ENCODE measurements at regions not wholly inside any gene's neighbourhood (a gene's known extent, or its start where the extent isn't known, plus 50 kb on each side); places are given as distances from the start of the nearest gene placed in this dataset.
"Not testable (repeated sequence)": the region's sequence is repeated elsewhere in the genome, so short reads cannot be mapped to it uniquely, and the experiment has no call there.

GRCh38 chr1:228889289-228889688, 154.0 kb downstream of the RHOU start:
- Histone ChIP-seq H2AFZ (ENCODE audit: insufficient read depth, low read depth, low read length, poor library complexity, severe bottlenecking) (no peak overlapping the region), H3K4me1 (ENCODE audit: control insufficient read depth in 1 of 2, insufficient read depth in 2 of 2, low read length in 2 of 2) (no peaks in the 10 kb centered on the region), H3K4me2 (replicated peaks; ENCODE audit: extremely low read depth, low read length, poor library complexity, severe bottlenecking) (no peak overlapping the region), H3K27me3 (ENCODE audit: control insufficient read depth in 2 of 2, insufficient read depth in 2 of 2, low read length in 2 of 2) (no peaks in the 10 kb centered on the region), H3K9ac (ENCODE audit: insufficient read depth, low read length, poor library complexity, severe bottlenecking) (no peak overlapping the region), H3K9me3 (replicated peaks in 1 of 2; ENCODE audit: control insufficient read depth in 1 of 2, insufficient read depth in 1 of 2, low read length in 2 of 2) (peaks cover 0 to under 1% of the 10 kb centered on the region in 2 donors), H4K20me1 (ENCODE audit: insufficient read depth, low read length) (no peaks in the 10 kb centered on the region), H3K79me2 (ENCODE audit: insufficient read depth, low read length) (no peaks in the 10 kb centered on the region), H3K27ac (ENCODE audit: low read depth in 1 of 2, low read length in 2 of 2) (no peak overlapping the region), H3K4me3 (replicated peaks in 1 of 3; ENCODE audit: low read depth in 2 of 3, low read length in 3 of 3) (no peak overlapping the region), H3K36me3 (replicated peaks in 1 of 2; ENCODE audit: control insufficient read depth in 1 of 2, insufficient read depth in 2 of 2, low read length in 2 of 2) (no peaks in the 10 kb centered on the region)
- intact Hi-C loops (cut with micrococcal nuclease), result no loop called here
- peaks cover 3 to 8% of the 10 kb centered on the region in 2 donors for H3K36me3 Mint-ChIP-seq
- no peak overlapping the region for H3K27ac Mint-ChIP-seq
- no peaks in the 10 kb centered on the region for H3K4me1 Mint-ChIP-seq
- H3K4me3 Mint-ChIP-seq, result no peak overlapping the region
- H3K27me3 Mint-ChIP-seq (ENCODE audit: low read depth in 3 of 3), result peaks cover 0 to 3% (median 2%) of the 10 kb centered on the region in 3 donors
- H3K9me3 Mint-ChIP-seq, result peaks cover 0 to 10% (median 5%) of the 10 kb centered on the region in 7 donors
- TF ChIP-seq, protein P1, sequence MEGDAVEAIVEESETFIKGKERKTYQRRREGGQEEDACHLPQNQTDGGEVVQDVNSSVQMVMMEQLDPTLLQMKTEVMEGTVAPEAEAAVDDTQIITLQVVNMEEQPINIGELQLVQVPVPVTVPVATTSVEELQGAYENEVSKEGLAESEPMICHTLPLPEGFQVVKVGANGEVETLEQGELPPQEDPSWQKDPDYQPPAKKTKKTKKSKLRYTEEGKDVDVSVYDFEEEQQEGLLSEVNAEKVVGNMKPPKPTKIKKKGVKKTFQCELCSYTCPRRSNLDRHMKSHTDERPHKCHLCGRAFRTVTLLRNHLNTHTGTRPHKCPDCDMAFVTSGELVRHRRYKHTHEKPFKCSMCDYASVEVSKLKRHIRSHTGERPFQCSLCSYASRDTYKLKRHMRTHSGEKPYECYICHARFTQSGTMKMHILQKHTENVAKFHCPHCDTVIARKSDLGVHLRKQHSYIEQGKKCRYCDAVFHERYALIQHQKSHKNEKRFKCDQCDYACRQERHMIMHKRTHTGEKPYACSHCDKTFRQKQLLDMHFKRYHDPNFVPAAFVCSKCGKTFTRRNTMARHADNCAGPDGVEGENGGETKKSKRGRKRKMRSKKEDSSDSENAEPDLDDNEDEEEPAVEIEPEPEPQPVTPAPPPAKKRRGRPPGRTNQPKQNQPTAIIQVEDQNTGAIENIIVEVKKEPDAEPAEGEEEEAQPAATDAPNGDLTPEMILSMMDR (IDR thresholded peaks at IDR 0.05), result no peak
- no CpG with 5 or more reads among the region's 2 CpGs for WGBS (ENCODE audit: insufficient coverage)
- DNase-seq, result no peak

GRCh38 chr1:228891272-228892034, 156.2 kb downstream of the RHOU start:
- Histone ChIP-seq H3K4me1 (ENCODE audit: control insufficient read depth in 1 of 2, insufficient read depth in 2 of 2, low read length in 2 of 2) (no peaks in the 10 kb centered on the region), H3K4me2 (replicated peaks; ENCODE audit: extremely low read depth, low read length, poor library complexity, severe bottlenecking) (no peak overlapping the region), H3K27ac (ENCODE audit: low read depth in 1 of 2, low read length in 2 of 2) (no peak overlapping the region), H2AFZ (ENCODE audit: insufficient read depth, low read depth, low read length, poor library complexity, severe bottlenecking) (no peak overlapping the region), H3K27me3 (ENCODE audit: control insufficient read depth in 2 of 2, insufficient read depth in 2 of 2, low read length in 2 of 2) (no peaks in the 10 kb centered on the region), H3K36me3 (replicated peaks in 1 of 2; ENCODE audit: control insufficient read depth in 1 of 2, insufficient read depth in 2 of 2, low read length in 2 of 2) (no peaks in the 10 kb centered on the region), H3K4me3 (replicated peaks in 1 of 3; ENCODE audit: low read depth in 2 of 3, low read length in 3 of 3) (no peak overlapping the region), H4K20me1 (ENCODE audit: insufficient read depth, low read length) (no peaks in the 10 kb centered on the region), H3K9me3 (replicated peaks in 1 of 2; ENCODE audit: control insufficient read depth in 1 of 2, insufficient read depth in 1 of 2, low read length in 2 of 2) (no peaks in the 10 kb centered on the region), H3K79me2 (ENCODE audit: insufficient read depth, low read length) (no peaks in the 10 kb centered on the region), H3K9ac (ENCODE audit: insufficient read depth, low read length, poor library complexity, severe bottlenecking) (no peak overlapping the region)
- no peaks in the 10 kb centered on the region for H3K4me1 Mint-ChIP-seq
- peaks cover 0 to 2% (median 1%) of the 10 kb centered on the region in 3 donors for H3K27me3 Mint-ChIP-seq (ENCODE audit: low read depth in 3 of 3)
- TF ChIP-seq, protein P1 (IDR thresholded peaks at IDR 0.05), result no peak
- no peak overlapping the region for H3K4me3 Mint-ChIP-seq
- peaks cover 6 to 8% of the 10 kb centered on the region in 2 donors for H3K36me3 Mint-ChIP-seq
- intact Hi-C loops (cut with micrococcal nuclease), result no loop called here
- DNase-seq, result no peak
- H3K9me3 Mint-ChIP-seq, result peaks cover 0 to 7% (median 0%) of the 10 kb centered on the region in 7 donors
- peak overlapping the region in 1 of 7 donors; percentile 15 for H3K27ac Mint-ChIP-seq
- 96% methylated on average over 8 of the region's 16 CpGs for WGBS (ENCODE audit: insufficient coverage)

DNA sequence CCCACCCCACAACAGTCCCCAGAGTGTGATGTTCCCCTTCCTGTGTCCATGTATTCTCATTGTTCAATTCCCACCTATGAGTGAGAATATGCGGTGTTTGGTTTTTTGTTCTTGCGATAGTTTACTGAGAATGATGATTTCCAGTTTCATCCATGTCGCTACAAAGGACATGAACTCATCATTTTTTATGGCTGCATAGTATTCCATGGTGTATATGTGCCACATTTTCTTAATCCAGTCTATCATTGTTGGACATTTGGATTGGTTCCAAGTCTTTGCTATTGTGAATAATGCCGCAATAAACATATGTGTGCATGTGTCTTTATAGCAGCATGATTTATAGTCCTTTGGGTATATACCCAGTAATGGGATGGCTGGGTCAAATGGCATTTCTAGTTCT, 156.9 kb downstream of the RHOU start:
- H3K9me3 ChIP-seq (replicated peaks in 1 of 2; ENCODE audit: control insufficient read depth in 1 of 2, insufficient read depth in 1 of 2, low read length in 2 of 2); H3K36me3 ChIP-seq (replicated peaks in 1 of 2; ENCODE audit: control insufficient read depth in 1 of 2, insufficient read depth in 2 of 2, low read length in 2 of 2); DNase-seq; H3K4me3 Mint-ChIP-seq; H3K4me1 ChIP-seq (ENCODE audit: control insufficient read depth in 1 of 2, insufficient read depth in 2 of 2, low read length in 2 of 2); H3K9ac ChIP-seq (ENCODE audit: insufficient read depth, low read length, poor library complexity, severe bottlenecking); H3K27ac Mint-ChIP-seq; H3K4me3 ChIP-seq (replicated peaks in 1 of 3; ENCODE audit: low read depth in 2 of 3, low read length in 3 of 3); H2AFZ ChIP-seq (ENCODE audit: insufficient read depth, low read depth, low read length, poor library complexity, severe bottlenecking); intact Hi-C loops (cut with micrococcal nuclease); H3K27me3 Mint-ChIP-seq (ENCODE audit: low read depth in 3 of 3); H3K4me2 ChIP-seq (replicated peaks; ENCODE audit: extremely low read depth, low read length, poor library complexity, severe bottlenecking); H4K20me1 ChIP-seq (ENCODE audit: insufficient read depth, low read length); H3K27ac ChIP-seq (ENCODE audit: low read depth in 1 of 2, low read length in 2 of 2); H3K9me3 Mint-ChIP-seq; H3K27me3 ChIP-seq (ENCODE audit: control insufficient read depth in 2 of 2, insufficient read depth in 2 of 2, low read length in 2 of 2); H3K79me2 ChIP-seq (ENCODE audit: insufficient read depth, low read length); H3K4me1 Mint-ChIP-seq; H3K36me3 Mint-ChIP-seq: not testable (repeated sequence)
- no CpG with 5 or more reads among the region's 4 CpGs for WGBS (ENCODE audit: insufficient coverage)

Measured in CD14-positive monocyte (primary cell).